Parathyroid adenoma (tissue), 2 donors: ENCODE measurements at regions not wholly inside any gene's neighbourhood (a gene's known extent, or its start where the extent isn't known, plus 50 kb on each side); places are given as distances from the start of the nearest gene placed in this dataset.

Experiments used
- H2AFZ ChIP-seq: fragments of 300-600 bp; sonication (generic); one replicate; pipeline ENCODE4 v1.7.0; 2017; ENCODE audit warnings: antibody characterized with exemption, mild to moderate bottlenecking
- H3K27ac ChIP-seq: fragments of 300-600 bp; sonication (generic); one replicate; pipeline ENCODE4 v1.7.0; 2017
- H3K27me3 ChIP-seq: fragments of 300-600 bp; sonication (generic); one replicate; pipeline ENCODE4 v1.7.0; 2017; ENCODE audit warnings: low read length; ENCODE audit not compliant: control insufficient read depth, insufficient read depth
- H3K36me3 ChIP-seq: fragments of 300-600 bp; sonication (generic); one replicate; pipeline ENCODE4 v1.7.0; 2017; ENCODE audit warnings: low read length; ENCODE audit not compliant: control insufficient read depth, insufficient read depth
- H3K4me1 ChIP-seq: fragments of 300-600 bp; sonication (generic); one replicate; pipeline ENCODE4 v1.7.0; 2017; ENCODE audit warnings: control low read depth
- H3K4me2 ChIP-seq: fragments of 300-600 bp; sonication (generic); one replicate; pipeline ENCODE4 v1.7.0; 2017; ENCODE audit warnings: low read length
- H3K4me3 ChIP-seq: fragments of 300-600 bp; sonication (generic); one replicate; pipeline ENCODE4 v1.7.0; 2017; ENCODE audit warnings: low read depth, low read length
- H3K79me2 ChIP-seq: fragments of 300-600 bp; sonication (generic); one replicate; pipeline ENCODE4 v1.7.0; 2017; ENCODE audit warnings: control low read depth
- H3K9ac ChIP-seq: fragments of 300-600 bp; sonication (generic); one replicate; pipeline ENCODE4 v1.7.0; 2017; ENCODE audit warnings: mild to moderate bottlenecking
- H3K9me3 ChIP-seq: fragments of 300-600 bp; sonication (generic); one replicate; pipeline ENCODE4 v1.7.0; 2017; ENCODE audit warnings: low read length; ENCODE audit not compliant: control insufficient read depth
- CTCF ChIP-seq: fragments of 300-600 bp; sonication (generic); IDR thresholded peaks from one replicate; pipeline ENCODE4 v1.7.0; 2017; ENCODE audit warnings: antibody characterized with exemption, mild to moderate bottlenecking
- donor health status: primary hyperparathyroidism.

GRCh38 chr4:123776267-123776666 lies 379.7 kb downstream of the SPRY1 start:
- no peaks in the 10 kb centered on the region for H3K27me3 ChIP-seq

GRCh38 chr4:123777373-123777772 lies 380.8 kb downstream of the SPRY1 start:
- H3K27me3 ChIP-seq = no peaks in the 10 kb centered on the region
- H2AFZ ChIP-seq = no peak overlapping the region
- no peak overlapping the region for H3K4me3 ChIP-seq
- no peaks in the 10 kb centered on the region for H3K4me1 ChIP-seq
- no peaks in the 10 kb centered on the region for H3K9me3 ChIP-seq
- H3K27ac ChIP-seq = no peak overlapping the region
- TF ChIP-seq CTCF = no peak
- no peaks in the 10 kb centered on the region for H3K79me2 ChIP-seq
- no peak overlapping the region for H3K4me2 ChIP-seq
- no peak overlapping the region for H3K9ac ChIP-seq
- no peaks in the 10 kb centered on the region for H3K36me3 ChIP-seq

More at GRCh38 chr4:123776267-123776666, 379.7 kb downstream of the SPRY1 start:
- Histone ChIP-seq H3K36me3 (no peaks in the 10 kb centered on the region), H3K27ac (no peak overlapping the region), H2AFZ (no peak overlapping the region), H3K4me3 (no peak overlapping the region), H3K9ac (no peak overlapping the region), H3K4me1 (no peaks in the 10 kb centered on the region), H3K9me3 (no peaks in the 10 kb centered on the region), H3K4me2 (no peak overlapping the region), H3K79me2 (no peaks in the 10 kb centered on the region)
- TF ChIP-seq CTCF = no peak

- H3K4me3 ChIP-seq = no peak overlapping the region
- H2AFZ ChIP-seq = no peak overlapping the region
- no peaks in the 10 kb centered on the region for H3K4me1 ChIP-seq
- no peaks in the 10 kb centered on the region for H3K79me2 ChIP-seq
- no peak overlapping the region for H3K27ac ChIP-seq
- no peak for TF ChIP-seq CTCF
- H3K36me3 ChIP-seq = no peaks in the 10 kb centered on the region
- no peaks in the 10 kb centered on the region for H3K9me3 ChIP-seq
- H3K4me2 ChIP-seq = no peak overlapping the region
- no peak overlapping the region for H3K9ac ChIP-seq
- H3K27me3 ChIP-seq = no peaks in the 10 kb centered on the region
Observed at GRCh38 chr4:123783151-123783790, 386.7 kb downstream of the SPRY1 start.

- H3K79me2 ChIP-seq = no peaks in the 10 kb centered on the region
- H3K4me3 ChIP-seq = no peak overlapping the region
- H3K4me1 ChIP-seq = no peaks in the 10 kb centered on the region
- H3K27ac ChIP-seq = no peak overlapping the region
- H3K4me2 ChIP-seq = no peak overlapping the region
- no peak for TF ChIP-seq CTCF
- H3K36me3 ChIP-seq = no peaks in the 10 kb centered on the region
- H3K9me3 ChIP-seq = no peaks in the 10 kb centered on the region
- H3K27me3 ChIP-seq = no peaks in the 10 kb centered on the region
- H3K9ac ChIP-seq = no peak overlapping the region
- H2AFZ ChIP-seq = no peak overlapping the region
Observed at GRCh38 chr4:123783921-123784320, 387.3 kb downstream of the SPRY1 start.

GRCh38 chr4:123784626-123785025 lies 388.0 kb downstream of the SPRY1 start:
- no peak overlapping the region for H3K9ac ChIP-seq
- H2AFZ ChIP-seq = no peak overlapping the region
- no peaks in the 10 kb centered on the region for H3K9me3 ChIP-seq
- H3K27ac ChIP-seq = no peak overlapping the region
- no peaks in the 10 kb centered on the region for H3K27me3 ChIP-seq
- no peak overlapping the region for H3K4me2 ChIP-seq
- no peaks in the 10 kb centered on the region for H3K36me3 ChIP-seq
- H3K4me1 ChIP-seq = no peaks in the 10 kb centered on the region
- no peak overlapping the region for H3K4me3 ChIP-seq
- no peak for TF ChIP-seq CTCF
- no peaks in the 10 kb centered on the region for H3K79me2 ChIP-seq
